ENCODE measurements at regions not wholly inside any gene's neighbourhood (a gene's known extent, or its start where the extent isn't known, plus 50 kb on each side); places are given as distances from the start of the nearest gene placed in this dataset.

- no peak for TF ChIP-seq CTCF (IDR thresholded peaks at IDR 0.05; ENCODE audit: low read depth, low read length, poor library complexity, severe bottlenecking)
- no peak for TF ChIP-seq EZH2phosphoT487 (IDR thresholded peaks at IDR 0.05; ENCODE audit: borderline replicate concordance, low read length)
Observed at GRCh38 chr6:74713941-74714340, 491.9 kb downstream of the COL12A1 start.
